Glutamatergic neuron (in vitro differentiated cells): ENCODE measurements at regions not wholly inside any gene's neighbourhood (a gene's known extent, or its start where the extent isn't known, plus 50 kb on each side); places are given as distances from the start of the nearest gene placed in this dataset.

ENCODE experiments used
- DNase-seq: peaks from one replicate; pipeline ENCODE4 v3.0.0; 2022
- H3K27ac Mint-ChIP-seq: one replicate; pipeline ENCODE4 v1.8.0; 2020; ENCODE audit warnings: mild to moderate bottlenecking, mixed read lengths, inconsistent platforms; ENCODE audit not compliant: unreplicated experiment
- H3K27me3 Mint-ChIP-seq: one replicate; pipeline ENCODE4 v1.8.0; 2020; ENCODE audit warnings: mild to moderate bottlenecking, moderate library complexity, mixed read lengths, inconsistent platforms; ENCODE audit not compliant: unreplicated experiment
- H3K36me3 Mint-ChIP-seq: one replicate; pipeline ENCODE4 v1.8.0; 2020; ENCODE audit warnings: mild to moderate bottlenecking, mixed read lengths, inconsistent platforms; ENCODE audit not compliant: unreplicated experiment
- H3K4me1 Mint-ChIP-seq: one replicate; pipeline ENCODE4 v1.8.0; 2020; ENCODE audit warnings: mild to moderate bottlenecking, low read depth, mixed read lengths, inconsistent platforms; ENCODE audit not compliant: unreplicated experiment
- H3K4me3 Mint-ChIP-seq: one replicate; pipeline ENCODE4 v1.8.0; 2020; ENCODE audit warnings: mild to moderate bottlenecking, mixed read lengths, inconsistent platforms; ENCODE audit not compliant: unreplicated experiment
- H3K9me3 Mint-ChIP-seq: one replicate; pipeline ENCODE4 v1.8.0; 2020; ENCODE audit warnings: mild to moderate bottlenecking, moderate library complexity, mixed read lengths, inconsistent platforms; ENCODE audit not compliant: unreplicated experiment
- CTCF ChIP-seq: fragments of 200-600 bp; sonication (generic); IDR thresholded peaks from one replicate; pipeline ENCODE4 v1.5.0; 2021; ENCODE audit not compliant: partially characterized antibody, unreplicated experiment

DNA sequence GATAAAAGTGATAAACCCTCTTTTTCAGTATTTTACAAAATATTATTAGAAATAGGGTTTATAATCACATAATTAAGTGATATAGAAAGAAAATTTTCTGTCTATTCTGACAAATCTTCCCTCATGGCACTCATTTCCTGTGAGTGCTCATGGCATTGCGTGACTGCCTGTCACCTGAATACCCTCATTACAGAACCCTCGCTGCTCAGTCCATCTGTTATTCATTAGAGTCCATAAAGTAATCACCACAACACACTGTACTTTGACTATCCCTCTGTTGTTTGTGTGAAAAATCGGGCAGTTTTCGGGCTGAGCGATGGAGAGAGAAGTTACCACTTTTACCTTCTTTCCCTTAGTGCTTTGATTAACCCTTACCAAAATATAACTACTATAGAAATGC is 100.4 kb upstream of the BRINP3 start:
- Mint-ChIP-seq H3K27me3 (no peaks in the 10 kb centered on the region), H3K4me1 (peaks cover 7% of the 10 kb centered on the region), H3K27ac (peak overlapping the region; percentile 50), H3K36me3 (no peaks in the 10 kb centered on the region), H3K9me3 (no peaks in the 10 kb centered on the region), H3K4me3 (no peak overlapping the region)
- DNase-seq = no peak
- TF ChIP-seq CTCF = no peak

DNA sequence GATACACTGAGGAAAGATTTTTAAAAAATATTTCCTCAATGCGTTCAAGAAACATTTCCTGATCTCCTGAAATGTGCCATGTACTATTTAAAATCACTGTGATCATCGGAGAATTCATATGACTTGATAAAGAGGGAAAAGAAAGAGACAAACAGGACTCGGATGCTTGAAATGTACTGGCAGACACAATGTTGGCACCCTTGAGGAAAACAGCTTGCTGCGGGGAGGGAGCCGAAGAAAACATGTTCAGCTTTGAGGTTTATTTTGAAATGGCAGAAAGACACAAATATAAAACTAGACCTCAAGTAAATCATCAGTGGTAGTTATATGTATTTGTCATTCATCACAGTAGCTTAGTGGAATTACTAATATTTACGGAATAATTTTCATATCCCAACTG is 100.9 kb upstream of the BRINP3 start:
- Mint-ChIP-seq H3K36me3 (no peaks in the 10 kb centered on the region), H3K4me3 (no peak overlapping the region), H3K27me3 (no peaks in the 10 kb centered on the region), H3K27ac (no peak overlapping the region), H3K9me3 (no peaks in the 10 kb centered on the region), H3K4me1 (peaks cover 7% of the 10 kb centered on the region)
- DNase-seq = no peak
- TF ChIP-seq CTCF = no peak

DNA sequence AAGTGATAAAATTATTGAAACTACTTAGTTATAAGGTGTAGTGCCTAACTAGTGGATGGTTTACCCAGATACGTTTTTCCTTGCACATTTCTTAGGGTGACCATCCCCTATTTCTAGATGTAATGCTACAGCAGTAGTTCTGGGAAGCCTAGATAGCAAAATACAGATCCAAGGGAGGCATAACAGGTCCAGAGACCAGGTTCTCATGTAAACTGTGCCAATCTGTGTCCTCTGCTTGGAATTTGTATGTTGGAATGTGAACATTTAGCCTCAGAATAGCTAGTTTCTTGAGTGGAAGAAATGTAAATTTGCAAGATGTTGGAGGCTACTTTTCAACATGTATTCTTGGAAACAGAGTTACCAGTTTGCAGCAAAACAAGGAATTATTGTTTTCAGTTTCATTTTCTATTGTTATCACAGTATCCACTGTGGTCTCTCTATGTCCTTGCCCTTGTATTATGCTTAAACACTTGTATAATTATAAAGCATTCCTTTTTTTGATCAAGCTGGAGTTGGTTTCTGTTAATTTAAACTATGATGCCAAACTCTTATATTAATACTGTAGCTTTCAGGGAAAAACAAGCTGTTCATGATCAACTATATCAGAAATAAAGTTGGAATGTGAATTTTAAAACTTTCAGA is 102.0 kb upstream of the BRINP3 start:
- TF ChIP-seq CTCF = no peak
- peaks cover 7% of the 10 kb centered on the region for H3K4me1 Mint-ChIP-seq
- H3K27me3 Mint-ChIP-seq = no peaks in the 10 kb centered on the region
- no peaks in the 10 kb centered on the region for H3K36me3 Mint-ChIP-seq
- DNase-seq = no peak
- no peak overlapping the region for H3K27ac Mint-ChIP-seq
- no peaks in the 10 kb centered on the region for H3K9me3 Mint-ChIP-seq
- no peak overlapping the region for H3K4me3 Mint-ChIP-seq

GRCh38 chr1:190583862-190584261 is 106.2 kb upstream of the BRINP3 start:
- Mint-ChIP-seq H3K27ac (no peak overlapping the region), H3K9me3 (no peaks in the 10 kb centered on the region), H3K4me3 (no peak overlapping the region), H3K27me3 (no peaks in the 10 kb centered on the region), H3K36me3 (no peaks in the 10 kb centered on the region), H3K4me1 (no peaks in the 10 kb centered on the region)
- DNase-seq = no peak
- no peak for TF ChIP-seq CTCF

DNA sequence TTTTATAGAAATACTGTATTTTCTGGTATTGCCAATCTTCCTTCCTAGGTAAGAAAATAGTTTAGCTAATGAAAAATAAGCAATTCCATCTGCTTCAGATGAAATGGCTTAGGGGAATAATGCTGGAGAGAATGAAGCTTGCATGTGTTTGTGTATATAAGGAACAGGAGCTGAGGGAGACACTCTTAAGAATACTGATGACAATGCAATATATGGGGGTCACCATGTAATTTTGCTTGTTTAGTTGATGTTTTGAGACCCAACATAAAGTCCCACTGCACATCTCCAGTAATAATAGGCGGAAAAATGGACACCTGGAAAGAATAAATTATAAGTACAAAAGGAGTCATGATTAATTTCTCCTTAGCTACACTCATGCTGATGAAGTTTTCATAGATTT is 110.8 kb upstream of the BRINP3 start:
- Mint-ChIP-seq H3K27ac (no peak overlapping the region), H3K9me3 (no peaks in the 10 kb centered on the region), H3K27me3 (no peaks in the 10 kb centered on the region), H3K4me3 (no peak overlapping the region), H3K4me1 (no peaks in the 10 kb centered on the region), H3K36me3 (no peaks in the 10 kb centered on the region)
- TF ChIP-seq CTCF = no peak
- no peak for DNase-seq
